Mucosa of descending colon (tissue), 3 donors: ENCODE measurements at regions not wholly inside any gene's neighbourhood (a gene's known extent, or its start where the extent isn't known, plus 50 kb on each side); places are given as distances from the start of the nearest gene placed in this dataset.

Experiments
- ATAC-seq: fragments of 200-7000 bp; cut with Tn5 transposase; one replicate; pipeline ENCODE4 v1.9.1; 2020; ENCODE audit warnings: mild to moderate bottlenecking, moderate library complexity
- DNase-seq, 3 donors: peaks; one replicate each; pipeline ENCODE4 v3.0.0-alpha.2; 2020
- H3K36me3 ChIP-seq: fragments of 200-600 bp; one replicate; pipeline ENCODE4 v1.8.0; 2021; ENCODE audit warnings: low read depth, mild to moderate bottlenecking
- H3K4me1 ChIP-seq: fragments of 200-600 bp; one replicate; pipeline ENCODE4 v1.8.0; 2021; ENCODE audit warnings: low read depth, mild to moderate bottlenecking
- H3K4me3 ChIP-seq: fragments of 200-600 bp; one replicate; pipeline ENCODE4 v1.8.0; 2021; ENCODE audit warnings: mild to moderate bottlenecking
- H3K9me3 ChIP-seq: fragments of 200-600 bp; one replicate; pipeline ENCODE4 v1.8.0; 2021; ENCODE audit warnings: mild to moderate bottlenecking
- intact Hi-C, 2 donors: fragments of 100-400 bp; cut with DNase I in 1 of 2; cut with micrococcal nuclease in 1 of 2; formaldehyde crosslinking; loops; one replicate each; pipeline versions ENCODE4 v1.11.0 to v1.11.1; 2022; cut with DNase I, micrococcal nuclease
- TF ChIP-seq, protein P1 (sequence below): fragments of 200-600 bp; IDR thresholded peaks from one replicate; pipeline ENCODE4 v1.8.0; 2022; ENCODE audit warnings: antibody characterized with exemption, mild to moderate bottlenecking
- donor health status: DM: no; HTN: no; CAD: no; lungs with moderate emphysema.
- donor health status: DM: no; HTN: no; CAD: no.
- donor health status: DM: no; HTN: yes; CAD: no.

DNA sequence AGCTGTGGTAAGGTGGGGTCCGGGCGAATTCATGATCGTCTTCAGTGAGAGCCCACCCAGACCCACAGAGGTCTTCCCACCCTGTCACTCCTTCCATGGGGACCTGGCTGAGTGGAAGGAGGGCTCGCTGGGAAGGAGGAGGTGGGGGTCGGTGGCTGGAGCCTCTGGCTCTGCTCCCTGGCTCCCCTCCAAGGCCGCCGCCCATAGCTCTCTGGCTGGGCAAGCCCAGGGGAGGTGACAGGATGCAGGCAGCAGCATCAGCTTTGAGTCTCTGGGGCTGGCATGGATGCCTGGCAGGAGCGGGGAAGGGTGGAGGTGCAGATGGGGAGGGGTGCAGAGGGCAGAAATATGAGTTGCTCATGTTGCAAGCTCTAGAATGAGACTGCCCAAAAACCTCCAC, 147.0 kb downstream of the ENGASE start:
- intact Hi-C loops = no loop called here
- ATAC-seq (no peak), DNase-seq (peak in 1 of 3 donors; percentile 38)
- H3K4me3 ChIP-seq = no peak overlapping the region
- H3K36me3 ChIP-seq = no peaks in the 10 kb centered on the region
- no peaks in the 10 kb centered on the region for H3K9me3 ChIP-seq
- H3K4me1 ChIP-seq = no peaks in the 10 kb centered on the region
- TF ChIP-seq, protein P1, sequence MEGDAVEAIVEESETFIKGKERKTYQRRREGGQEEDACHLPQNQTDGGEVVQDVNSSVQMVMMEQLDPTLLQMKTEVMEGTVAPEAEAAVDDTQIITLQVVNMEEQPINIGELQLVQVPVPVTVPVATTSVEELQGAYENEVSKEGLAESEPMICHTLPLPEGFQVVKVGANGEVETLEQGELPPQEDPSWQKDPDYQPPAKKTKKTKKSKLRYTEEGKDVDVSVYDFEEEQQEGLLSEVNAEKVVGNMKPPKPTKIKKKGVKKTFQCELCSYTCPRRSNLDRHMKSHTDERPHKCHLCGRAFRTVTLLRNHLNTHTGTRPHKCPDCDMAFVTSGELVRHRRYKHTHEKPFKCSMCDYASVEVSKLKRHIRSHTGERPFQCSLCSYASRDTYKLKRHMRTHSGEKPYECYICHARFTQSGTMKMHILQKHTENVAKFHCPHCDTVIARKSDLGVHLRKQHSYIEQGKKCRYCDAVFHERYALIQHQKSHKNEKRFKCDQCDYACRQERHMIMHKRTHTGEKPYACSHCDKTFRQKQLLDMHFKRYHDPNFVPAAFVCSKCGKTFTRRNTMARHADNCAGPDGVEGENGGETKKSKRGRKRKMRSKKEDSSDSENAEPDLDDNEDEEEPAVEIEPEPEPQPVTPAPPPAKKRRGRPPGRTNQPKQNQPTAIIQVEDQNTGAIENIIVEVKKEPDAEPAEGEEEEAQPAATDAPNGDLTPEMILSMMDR = no peak

- H3K4me1 ChIP-seq = no peaks in the 10 kb centered on the region
- H3K9me3 ChIP-seq = no peaks in the 10 kb centered on the region
- H3K4me3 ChIP-seq = no peak overlapping the region
- TF ChIP-seq, protein P1 = no peak
- ATAC-seq (no peak), DNase-seq (peak in 1 of 3 donors; percentile 25)
- no peaks in the 10 kb centered on the region for H3K36me3 ChIP-seq
- intact Hi-C loops = no loop called here
Observed at GRCh38 chr17:79220713-79221291, 146.2 kb downstream of the ENGASE start.

DNA sequence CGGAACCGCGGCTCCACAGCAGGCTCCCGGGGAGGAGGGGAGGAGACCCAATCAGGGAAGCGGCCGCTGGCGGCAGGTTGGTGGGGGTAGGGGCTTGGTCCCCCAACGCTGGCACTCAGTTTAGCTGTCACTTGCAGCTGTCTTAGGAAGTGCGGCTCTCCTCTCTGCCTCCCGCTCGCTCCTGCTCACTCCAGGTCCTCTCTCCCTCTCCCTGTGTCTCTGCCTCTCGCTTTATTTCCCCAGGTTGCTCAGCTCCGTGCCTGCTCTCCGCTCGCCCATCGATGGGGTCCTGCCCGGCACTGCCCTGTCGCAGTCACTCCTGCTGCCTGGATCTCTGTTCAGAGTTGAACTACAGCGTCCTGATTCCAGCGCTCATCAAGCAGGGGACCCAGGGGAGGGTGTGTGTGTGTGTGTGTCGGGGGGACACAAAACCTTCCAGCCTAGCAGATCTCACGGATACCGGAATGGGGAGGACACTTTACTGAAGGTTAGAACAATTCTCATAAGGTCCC, 145.6 kb downstream of the ENGASE start:
- intact Hi-C loops = no loop called here
- Histone ChIP-seq H3K36me3 (no peaks in the 10 kb centered on the region), H3K9me3 (no peaks in the 10 kb centered on the region), H3K4me1 (no peaks in the 10 kb centered on the region), H3K4me3 (no peak overlapping the region)
- peak in 1 of 3 donors; percentile 36 for DNase-seq
- TF ChIP-seq, protein P1 = no peak
- ATAC-seq = no peak

DNA sequence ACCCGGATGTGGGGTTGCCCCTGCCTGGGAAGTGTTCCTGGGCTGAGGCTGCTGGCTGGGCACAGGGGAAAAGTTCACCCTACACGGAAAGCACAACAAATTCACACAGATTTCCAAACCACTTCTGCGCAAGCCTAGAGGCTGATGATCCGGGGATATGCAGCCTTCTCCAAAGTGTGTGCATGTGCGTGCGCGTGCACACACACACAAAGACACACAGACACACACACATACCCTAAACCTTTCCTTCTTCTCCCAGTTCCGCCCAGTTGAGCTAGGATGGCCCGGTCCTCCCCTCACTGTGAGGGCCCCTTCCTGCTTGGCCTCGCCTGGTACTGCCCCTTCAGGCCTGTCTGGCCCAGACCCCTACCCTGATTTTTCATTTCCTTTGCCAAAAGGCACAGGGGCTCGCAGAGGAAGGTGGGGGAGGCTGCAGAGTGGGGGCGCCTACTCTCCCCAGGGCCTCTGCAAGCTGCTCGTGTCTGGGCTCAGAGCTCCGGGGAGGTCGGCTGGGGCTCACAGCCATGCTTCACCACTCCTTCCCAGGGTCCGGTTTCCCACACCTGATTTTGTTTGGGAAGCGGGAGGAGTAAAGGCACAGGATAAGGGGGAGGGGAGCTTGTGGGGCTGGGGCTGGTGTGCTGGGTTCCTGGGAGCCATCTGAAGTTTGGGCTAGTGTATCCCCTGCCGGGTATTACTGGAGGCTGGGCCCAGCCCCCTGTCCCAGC, 144.7 kb downstream of the ENGASE start:
- intact Hi-C loops = no loop called here
- TF ChIP-seq, protein P1 = no peak
- Histone ChIP-seq H3K4me3 (no peak overlapping the region), H3K4me1 (no peaks in the 10 kb centered on the region), H3K36me3 (no peaks in the 10 kb centered on the region), H3K9me3 (no peaks in the 10 kb centered on the region)
- ATAC-seq (no peak), DNase-seq (peak in 1 of 3 donors; percentile 8)

DNA sequence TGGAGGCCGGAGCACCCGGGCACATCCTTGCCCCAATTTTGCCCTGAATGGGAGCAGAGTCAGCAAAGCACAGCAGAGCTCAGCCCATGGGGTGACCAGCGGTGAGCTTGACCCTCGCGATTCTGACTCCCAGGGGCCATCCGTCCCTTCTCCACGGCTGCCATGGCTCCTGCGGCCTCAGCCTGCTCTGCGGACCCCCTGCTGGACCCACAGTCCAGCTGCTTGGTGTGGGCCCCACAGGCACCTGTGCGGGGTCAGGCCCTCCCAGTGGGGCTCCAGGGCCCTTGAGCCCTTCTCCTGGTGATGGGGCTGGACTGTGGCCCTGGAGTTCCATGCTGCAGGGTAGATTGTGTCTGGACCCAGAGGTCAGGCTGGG, 144.2 kb downstream of the ENGASE start:
- TF ChIP-seq, protein P1 = no peak
- DNase-seq (peak in 1 of 3 donors; percentile 33), ATAC-seq (no peak)
- no peak overlapping the region for H3K4me3 ChIP-seq
- intact Hi-C loops = no loop called here
- H3K36me3 ChIP-seq = no peaks in the 10 kb centered on the region
- H3K9me3 ChIP-seq = no peaks in the 10 kb centered on the region
- no peaks in the 10 kb centered on the region for H3K4me1 ChIP-seq
